ENCODE measurements at regions not wholly inside any gene's neighbourhood (a gene's known extent, or its start where the extent isn't known, plus 50 kb on each side); places are given as distances from the start of the nearest gene placed in this dataset.

GRCh38 chr1:5098981-5099385 is 444.6 kb downstream of the AJAP1 start:
- DNase-seq: no peak

DNA sequence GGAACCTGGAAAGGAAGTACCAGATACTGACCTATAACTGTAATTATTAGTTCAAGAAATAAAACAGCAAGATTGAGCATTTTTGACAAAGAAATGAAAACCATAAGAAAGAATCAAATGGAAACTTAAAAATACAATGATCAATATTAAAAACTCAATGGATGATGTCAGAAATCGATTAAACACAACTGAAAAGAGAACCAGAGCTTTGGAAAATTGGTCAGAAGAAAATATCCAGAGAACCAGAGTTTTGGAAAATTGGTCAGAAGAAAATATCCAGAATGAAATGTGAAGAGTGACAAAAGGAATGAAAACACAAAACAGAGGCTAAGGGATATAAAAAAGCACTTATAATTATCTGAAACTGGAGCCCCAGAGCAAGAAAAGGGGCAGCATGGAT is 438.6 kb downstream of the AJAP1 start:
- DNase-seq: no peak

DNA sequence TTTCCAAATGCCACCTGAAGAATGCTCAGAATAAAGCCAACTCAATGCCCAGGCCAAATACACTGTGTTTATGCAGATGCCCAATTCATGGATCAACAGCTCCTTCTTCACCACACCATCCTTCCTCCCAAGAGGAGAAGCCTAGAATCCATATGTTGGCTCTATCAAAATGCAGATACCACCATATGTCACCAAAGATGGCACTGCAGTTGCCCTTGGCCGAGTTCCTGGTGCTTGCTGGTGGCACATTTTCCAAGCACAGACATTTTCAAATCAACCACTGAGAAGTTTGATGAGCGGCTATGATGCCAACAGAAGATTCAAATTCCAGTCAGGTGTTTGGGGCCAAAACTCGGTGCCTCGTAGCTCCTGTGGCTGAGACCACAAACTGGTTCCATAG is 430.3 kb downstream of the AJAP1 start:
- DNase-seq: no peak

GRCh38 chr1:5067246-5067645 is 412.8 kb downstream of the AJAP1 start:
- DNase-seq: no peak

GRCh38 chr1:5053744-5054143 is 399.3 kb downstream of the AJAP1 start:
- DNase-seq: no peak

DNA sequence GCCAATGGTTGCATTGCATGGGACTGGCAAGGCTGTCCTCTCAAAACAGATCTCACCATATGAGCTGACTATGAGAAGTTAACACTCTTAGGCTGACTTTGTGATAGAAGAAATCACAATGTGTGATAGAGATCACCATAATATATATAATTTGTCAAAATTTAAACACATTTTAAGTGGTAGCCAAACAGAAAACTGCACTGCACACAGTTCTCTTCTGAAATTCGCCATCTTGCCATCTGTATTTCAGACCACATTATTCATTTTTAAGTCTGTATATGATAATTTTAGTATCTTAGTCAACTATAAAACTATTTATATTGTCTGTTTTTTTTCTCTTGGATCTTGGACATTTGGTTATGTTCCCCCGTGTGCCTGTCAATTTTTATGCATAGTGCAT is 374.7 kb downstream of the AJAP1 start:
- DNase-seq: no peak

DNA sequence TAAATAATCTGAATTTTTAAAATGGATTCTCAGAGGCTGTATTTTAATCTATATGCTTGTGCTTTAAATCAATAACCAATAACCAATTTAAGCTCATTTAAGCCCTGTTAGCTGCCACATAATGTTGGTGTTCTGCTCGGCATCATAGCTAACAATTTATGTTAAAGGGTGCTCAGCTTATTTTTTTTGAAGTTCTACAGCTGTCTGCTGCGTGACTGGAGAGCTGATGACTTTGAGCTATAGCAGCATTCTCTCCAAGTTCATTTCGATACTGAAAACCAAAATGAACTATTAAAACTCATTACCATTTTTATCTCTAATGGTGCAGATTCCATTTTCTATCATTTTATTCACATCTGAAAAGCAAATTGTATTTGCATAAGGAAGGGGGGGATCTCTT is 357.8 kb downstream of the AJAP1 start:
- DNase-seq: no peak

GRCh38 chr1:5010656-5011055 is 356.2 kb downstream of the AJAP1 start:
- DNase-seq: no peak

- DNase-seq: no peak
These were observed 355.8 kb downstream of the AJAP1 start for GRCh38 chr1:5010236-5010635.

- DNase-seq: no peak
These were observed 355.1 kb downstream of the AJAP1 start for GRCh38 chr1:5009376-5010065.

DNA sequence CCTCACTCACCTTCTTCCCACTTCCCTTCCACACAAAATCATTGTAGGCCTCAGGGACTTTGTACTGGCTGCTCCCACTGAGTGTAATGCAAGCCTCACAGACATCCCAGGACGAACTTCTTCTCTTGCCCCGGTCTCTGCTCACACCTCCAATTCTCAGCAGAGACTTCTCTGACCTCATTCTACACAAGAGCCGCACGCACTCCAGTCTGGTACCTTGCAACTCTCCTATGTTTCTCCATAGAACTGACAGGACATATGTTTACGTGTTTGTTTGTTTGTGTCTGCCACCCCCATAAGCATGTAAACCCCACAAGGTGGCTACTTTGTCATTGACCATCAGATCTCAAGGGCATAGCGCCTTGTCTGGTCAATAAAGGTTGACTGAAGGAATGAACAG is 350.8 kb downstream of the AJAP1 start:
- DNase-seq: no peak

DNA sequence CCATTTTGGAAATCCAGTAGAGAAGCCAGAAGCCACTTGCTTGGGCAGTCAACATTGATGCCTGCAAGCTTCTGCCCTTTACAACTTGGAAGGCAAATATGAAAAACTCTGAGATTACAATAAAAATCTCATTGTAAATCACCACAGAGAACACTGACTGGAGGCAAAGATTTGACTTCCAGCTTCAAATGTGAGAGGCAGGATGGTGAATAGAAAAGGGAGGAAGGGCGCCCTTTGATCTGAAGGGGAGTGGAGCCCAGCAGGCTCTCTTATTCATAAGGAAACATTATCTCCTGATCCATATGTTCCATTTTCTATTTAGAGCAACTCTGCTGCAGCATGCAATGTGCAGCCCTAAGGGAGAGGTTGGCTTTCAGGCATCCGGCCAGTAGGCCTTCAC is 348.3 kb downstream of the AJAP1 start:
- no peak for DNase-seq

GRCh38 chr1:5001466-5001865 is 347.1 kb downstream of the AJAP1 start:
- no peak for DNase-seq

DNA sequence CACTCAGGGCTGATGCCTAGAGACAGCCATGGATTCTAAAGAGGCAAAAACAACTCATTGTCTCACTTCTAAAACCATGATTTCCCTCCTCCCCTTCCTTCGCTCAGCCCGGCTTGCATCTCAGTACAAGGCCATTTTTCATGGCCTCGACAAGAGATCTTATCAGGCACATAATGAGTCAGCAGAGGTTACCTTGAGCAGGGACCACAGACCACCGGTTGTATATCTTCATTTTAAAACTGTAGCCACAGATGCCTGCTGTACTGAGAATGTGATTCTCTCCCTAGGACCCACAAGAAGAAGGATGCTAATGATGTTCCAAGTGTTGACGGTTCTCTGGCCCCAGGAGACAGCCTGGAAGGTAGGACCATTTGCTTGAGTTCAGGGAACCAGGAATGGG is 331.9 kb downstream of the AJAP1 start:
- no peak for DNase-seq

DNA sequence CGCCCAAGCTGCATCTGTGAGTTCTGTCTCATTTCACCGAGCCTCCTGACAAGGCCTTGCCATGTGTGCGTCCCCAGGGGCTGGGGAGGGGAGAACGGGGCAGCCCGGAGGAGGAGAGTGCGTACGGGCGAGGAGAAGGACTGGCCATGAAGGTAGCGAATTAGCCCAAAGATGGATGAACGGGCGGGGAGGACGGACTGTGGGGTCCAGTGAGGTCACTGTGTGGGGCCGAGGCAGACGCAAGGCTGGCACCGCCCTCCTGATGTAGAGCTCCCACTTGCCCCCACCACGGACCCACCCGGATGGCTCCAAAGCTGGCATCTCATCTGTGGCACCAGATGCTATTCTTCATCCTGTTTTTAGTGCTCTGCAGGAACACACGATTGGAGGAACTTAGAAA is 330.4 kb downstream of the AJAP1 start:
- no peak for DNase-seq

DNA sequence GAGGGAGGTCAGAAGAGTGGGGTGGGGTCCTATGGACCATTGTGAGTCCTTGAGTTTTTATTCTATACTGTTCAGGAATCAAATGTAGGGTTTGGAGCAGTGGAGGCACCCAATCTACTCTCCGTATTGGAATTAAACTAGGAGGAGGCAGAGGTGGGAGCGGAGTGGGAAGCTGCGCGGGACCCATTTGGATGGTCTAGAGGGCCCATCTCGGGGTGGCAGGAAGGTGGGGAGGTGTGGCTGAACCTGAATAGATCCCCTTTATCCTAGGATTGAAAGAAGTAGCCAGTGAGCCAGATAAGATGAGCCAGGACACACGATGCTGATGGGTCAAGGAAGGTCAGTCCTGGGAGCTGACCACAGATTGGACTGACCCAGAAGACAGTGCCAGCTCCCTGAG is 325.8 kb downstream of the AJAP1 start:
- no peak for DNase-seq

GRCh38 chr1:4978660-4979390 is 324.4 kb downstream of the AJAP1 start:
- DNase-seq: no peak

DNA sequence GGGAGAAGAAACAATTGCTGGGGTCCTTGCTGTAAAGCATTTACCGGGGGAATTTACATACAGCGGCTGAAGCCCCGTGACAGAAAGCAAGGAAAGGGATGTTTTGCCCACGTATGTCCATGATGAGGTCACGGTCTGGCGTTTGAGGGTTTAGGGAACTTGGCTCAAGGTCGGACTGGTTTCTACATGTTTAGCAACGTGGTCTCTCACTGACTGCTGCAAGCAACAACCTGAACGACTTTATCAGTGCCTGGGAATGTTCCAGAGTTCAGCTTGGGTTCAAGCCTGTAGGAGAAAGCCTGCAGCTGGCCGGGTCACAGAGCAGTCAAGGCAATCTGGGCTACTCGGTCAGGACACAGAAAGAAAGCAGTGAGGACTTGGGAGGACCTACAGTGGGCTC is 323.3 kb downstream of the AJAP1 start:
- DNase-seq: no peak

- DNase-seq: no peak
These were observed 322.5 kb downstream of the AJAP1 start for GRCh38 chr1:4976859-4977440.

GRCh38 chr1:4975856-4976255 is 321.4 kb downstream of the AJAP1 start:
- DNase-seq: no peak

GRCh38 chr1:4974981-4975685 is 320.7 kb downstream of the AJAP1 start:
- no peak for DNase-seq

- no peak for DNase-seq
These were observed 318.9 kb downstream of the AJAP1 start for GRCh38 chr1:4973341-4973740.

- no peak for DNase-seq
These were observed 318.4 kb downstream of the AJAP1 start for GRCh38 chr1:4972761-4973320.
